Activated gamma-delta T cell treated with Interleukin-2 at 50 U/mL for 16 hours (primary cell): ENCODE measurements at regions not wholly inside any gene's neighbourhood (a gene's known extent, or its start where the extent isn't known, plus 50 kb on each side); places are given as distances from the start of the nearest gene placed in this dataset.

ENCODE experiments used
- DNase-seq: peaks from one replicate; pipeline ENCODE4 v3.0.0-alpha.2; 2020

- DNase-seq, result no peak
These were observed 464.0 kb upstream of the FAM241A start for GRCh38 chr4:111681270-111681669.

GRCh38 chr4:111681751-111682150 lies 463.5 kb upstream of the FAM241A start:
- DNase-seq, result no peak

GRCh38 chr4:111685205-111685604 lies 460.0 kb upstream of the FAM241A start:
- DNase-seq, result no peak

GRCh38 chr4:111689214-111689613 lies 456.0 kb upstream of the FAM241A start:
- no peak for DNase-seq

GRCh38 chr4:111689731-111690130 lies 455.5 kb upstream of the FAM241A start:
- DNase-seq, result no peak

GRCh38 chr4:111693758-111694157 lies 451.5 kb upstream of the FAM241A start:
- DNase-seq, result no peak

- no peak for DNase-seq
These were observed 449.6 kb upstream of the FAM241A start for GRCh38 chr4:111695677-111696076.

GRCh38 chr4:111696505-111696904 lies 448.7 kb upstream of the FAM241A start:
- DNase-seq, result no peak

GRCh38 chr4:111697176-111697942 lies 447.9 kb upstream of the FAM241A start:
- DNase-seq, result no peak

- DNase-seq, result no peak
These were observed 446.9 kb upstream of the FAM241A start for GRCh38 chr4:111698361-111698760.

GRCh38 chr4:111699165-111699564 lies 446.1 kb upstream of the FAM241A start:
- no peak for DNase-seq

GRCh38 chr4:111701102-111701501 lies 444.2 kb upstream of the FAM241A start:
- DNase-seq, result no peak

GRCh38 chr4:111707491-111707890 lies 437.8 kb upstream of the FAM241A start:
- no peak for DNase-seq

GRCh38 chr4:111712093-111712677 lies 433.1 kb upstream of the FAM241A start:
- no peak for DNase-seq

GRCh38 chr4:111713276-111713675 lies 432.0 kb upstream of the FAM241A start:
- DNase-seq, result no peak

- DNase-seq, result no peak
These were observed 427.3 kb upstream of the FAM241A start for GRCh38 chr4:111717921-111718320.

GRCh38 chr4:111718763-111719559 lies 426.3 kb upstream of the FAM241A start:
- DNase-seq, result no peak

GRCh38 chr4:111720866-111721265 lies 424.4 kb upstream of the FAM241A start:
- DNase-seq, result no peak

GRCh38 chr4:111722213-111722720 lies 423.0 kb upstream of the FAM241A start:
- no peak for DNase-seq

GRCh38 chr4:111736516-111736915 lies 408.7 kb upstream of the FAM241A start:
- no peak for DNase-seq

- no peak for DNase-seq
These were observed 400.4 kb upstream of the FAM241A start for GRCh38 chr4:111744847-111745246.

- DNase-seq, result no peak
These were observed 397.1 kb upstream of the FAM241A start for GRCh38 chr4:111748157-111748556.

GRCh38 chr4:111754003-111754402 lies 391.3 kb upstream of the FAM241A start:
- no peak for DNase-seq

GRCh38 chr4:111755571-111755970 lies 389.7 kb upstream of the FAM241A start:
- DNase-seq, result no peak
